Spleen (tissue), 7 donors: ENCODE measurements at regions not wholly inside any gene's neighbourhood (a gene's known extent, or its start where the extent isn't known, plus 50 kb on each side); places are given as distances from the start of the nearest gene placed in this dataset.

Experiments used
- POLR2AphosphoS5 ChIP-seq, 3 donors: sonication (generic); formaldehyde crosslinking; IDR thresholded peaks; one replicate each; pipeline ENCODE4 v1.5.1; 2017; ENCODE audit warnings: antibody characterized with exemption in 3 of 3
- TF ChIP-seq, protein P1 (sequence below), 11 experiments: fragments of 200-600 bp in 7 of 11; fragments of 450-650 bp in 4 of 11; sonication (generic) in 4 of 11; IDR thresholded peaks in 8 of 11; conservative IDR thresholded peaks in 3 of 11; 1 replicate in 7 of 11; 2 replicates in 4 of 11; pipeline versions ENCODE4 v1.4.0 to v1.8.0; 2016 to 2021; ENCODE audit warnings: antibody characterized with exemption in 11 of 11, inconsistent platforms in 4 of 11, mild to moderate bottlenecking in 1 of 11
- donor health status: DM: no; HTN: no; CAD: no; lungs with moderate emphysema.
- donor health status: DM: no; HTN: no; CAD: no.
- donor health status: DM: no; HTN: no; CAD: no.

DNA sequence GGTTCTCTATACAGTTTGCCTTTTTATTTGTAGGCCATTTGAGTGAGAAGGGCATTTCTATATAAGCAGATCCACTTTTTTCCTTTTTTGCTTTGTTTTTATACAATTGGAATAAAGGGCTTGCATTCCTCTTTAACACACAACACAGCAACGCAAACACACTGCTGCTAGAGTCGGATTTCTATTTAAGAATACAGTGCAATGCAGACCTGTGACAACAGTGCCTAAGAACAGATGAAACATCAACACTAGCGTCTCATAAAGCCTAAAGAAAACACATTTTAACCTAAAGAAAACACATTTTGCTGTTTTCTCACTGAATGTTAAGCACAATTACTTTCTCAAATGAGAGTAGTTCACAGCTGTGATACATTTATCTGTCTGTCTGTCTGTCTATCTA is 1141.1 kb downstream of the CDH11 start:
- TF ChIP-seq, protein P1, sequence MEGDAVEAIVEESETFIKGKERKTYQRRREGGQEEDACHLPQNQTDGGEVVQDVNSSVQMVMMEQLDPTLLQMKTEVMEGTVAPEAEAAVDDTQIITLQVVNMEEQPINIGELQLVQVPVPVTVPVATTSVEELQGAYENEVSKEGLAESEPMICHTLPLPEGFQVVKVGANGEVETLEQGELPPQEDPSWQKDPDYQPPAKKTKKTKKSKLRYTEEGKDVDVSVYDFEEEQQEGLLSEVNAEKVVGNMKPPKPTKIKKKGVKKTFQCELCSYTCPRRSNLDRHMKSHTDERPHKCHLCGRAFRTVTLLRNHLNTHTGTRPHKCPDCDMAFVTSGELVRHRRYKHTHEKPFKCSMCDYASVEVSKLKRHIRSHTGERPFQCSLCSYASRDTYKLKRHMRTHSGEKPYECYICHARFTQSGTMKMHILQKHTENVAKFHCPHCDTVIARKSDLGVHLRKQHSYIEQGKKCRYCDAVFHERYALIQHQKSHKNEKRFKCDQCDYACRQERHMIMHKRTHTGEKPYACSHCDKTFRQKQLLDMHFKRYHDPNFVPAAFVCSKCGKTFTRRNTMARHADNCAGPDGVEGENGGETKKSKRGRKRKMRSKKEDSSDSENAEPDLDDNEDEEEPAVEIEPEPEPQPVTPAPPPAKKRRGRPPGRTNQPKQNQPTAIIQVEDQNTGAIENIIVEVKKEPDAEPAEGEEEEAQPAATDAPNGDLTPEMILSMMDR (IDR thresholded peaks at IDR 0.05 in 8 of 11, conservative IDR thresholded peaks at IDR 0.05 in 3 of 11) = no peak
- TF ChIP-seq POLR2AphosphoS5 (IDR thresholded peaks at IDR 0.05) = no peak
